ENCODE measurements at regions not wholly inside any gene's neighbourhood (a gene's known extent, or its start where the extent isn't known, plus 50 kb on each side); places are given as distances from the start of the nearest gene placed in this dataset.

DNA sequence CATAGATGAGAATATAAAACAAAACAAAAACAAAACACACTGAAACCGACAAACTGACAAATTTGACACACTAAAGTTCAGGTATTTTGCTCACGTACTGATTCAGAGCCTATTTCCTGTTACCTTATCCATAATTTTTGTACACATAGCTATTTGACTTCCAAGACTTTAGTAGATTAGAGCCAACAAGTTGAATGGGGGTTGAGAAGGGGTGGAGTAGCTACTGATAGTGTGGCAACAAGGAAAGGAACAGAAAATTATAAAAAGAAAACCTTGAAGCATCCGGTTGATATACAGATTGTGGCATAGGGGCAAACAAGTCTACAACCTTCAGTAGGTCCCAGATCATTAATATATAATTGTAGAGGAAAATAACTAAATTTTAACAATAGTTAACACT is 92.3 kb upstream of the RASGEF1B start:
- TF ChIP-seq, protein P1, sequence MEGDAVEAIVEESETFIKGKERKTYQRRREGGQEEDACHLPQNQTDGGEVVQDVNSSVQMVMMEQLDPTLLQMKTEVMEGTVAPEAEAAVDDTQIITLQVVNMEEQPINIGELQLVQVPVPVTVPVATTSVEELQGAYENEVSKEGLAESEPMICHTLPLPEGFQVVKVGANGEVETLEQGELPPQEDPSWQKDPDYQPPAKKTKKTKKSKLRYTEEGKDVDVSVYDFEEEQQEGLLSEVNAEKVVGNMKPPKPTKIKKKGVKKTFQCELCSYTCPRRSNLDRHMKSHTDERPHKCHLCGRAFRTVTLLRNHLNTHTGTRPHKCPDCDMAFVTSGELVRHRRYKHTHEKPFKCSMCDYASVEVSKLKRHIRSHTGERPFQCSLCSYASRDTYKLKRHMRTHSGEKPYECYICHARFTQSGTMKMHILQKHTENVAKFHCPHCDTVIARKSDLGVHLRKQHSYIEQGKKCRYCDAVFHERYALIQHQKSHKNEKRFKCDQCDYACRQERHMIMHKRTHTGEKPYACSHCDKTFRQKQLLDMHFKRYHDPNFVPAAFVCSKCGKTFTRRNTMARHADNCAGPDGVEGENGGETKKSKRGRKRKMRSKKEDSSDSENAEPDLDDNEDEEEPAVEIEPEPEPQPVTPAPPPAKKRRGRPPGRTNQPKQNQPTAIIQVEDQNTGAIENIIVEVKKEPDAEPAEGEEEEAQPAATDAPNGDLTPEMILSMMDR (IDR thresholded peaks at IDR 0.05), result no peak
- TF ChIP-seq SIN3A (IDR thresholded peaks at IDR 0.05; ENCODE audit: borderline replicate concordance, insufficient read depth, low read depth, low read length), result no peak
- no peak for TF ChIP-seq POLR2AphosphoS5 (IDR thresholded peaks at IDR 0.05; ENCODE audit: low read depth, low read length)
- no peak for TF ChIP-seq TCF7L2 (IDR thresholded peaks at IDR 0.05; ENCODE audit: low read depth, low read length)
- TF ChIP-seq, protein P2, sequence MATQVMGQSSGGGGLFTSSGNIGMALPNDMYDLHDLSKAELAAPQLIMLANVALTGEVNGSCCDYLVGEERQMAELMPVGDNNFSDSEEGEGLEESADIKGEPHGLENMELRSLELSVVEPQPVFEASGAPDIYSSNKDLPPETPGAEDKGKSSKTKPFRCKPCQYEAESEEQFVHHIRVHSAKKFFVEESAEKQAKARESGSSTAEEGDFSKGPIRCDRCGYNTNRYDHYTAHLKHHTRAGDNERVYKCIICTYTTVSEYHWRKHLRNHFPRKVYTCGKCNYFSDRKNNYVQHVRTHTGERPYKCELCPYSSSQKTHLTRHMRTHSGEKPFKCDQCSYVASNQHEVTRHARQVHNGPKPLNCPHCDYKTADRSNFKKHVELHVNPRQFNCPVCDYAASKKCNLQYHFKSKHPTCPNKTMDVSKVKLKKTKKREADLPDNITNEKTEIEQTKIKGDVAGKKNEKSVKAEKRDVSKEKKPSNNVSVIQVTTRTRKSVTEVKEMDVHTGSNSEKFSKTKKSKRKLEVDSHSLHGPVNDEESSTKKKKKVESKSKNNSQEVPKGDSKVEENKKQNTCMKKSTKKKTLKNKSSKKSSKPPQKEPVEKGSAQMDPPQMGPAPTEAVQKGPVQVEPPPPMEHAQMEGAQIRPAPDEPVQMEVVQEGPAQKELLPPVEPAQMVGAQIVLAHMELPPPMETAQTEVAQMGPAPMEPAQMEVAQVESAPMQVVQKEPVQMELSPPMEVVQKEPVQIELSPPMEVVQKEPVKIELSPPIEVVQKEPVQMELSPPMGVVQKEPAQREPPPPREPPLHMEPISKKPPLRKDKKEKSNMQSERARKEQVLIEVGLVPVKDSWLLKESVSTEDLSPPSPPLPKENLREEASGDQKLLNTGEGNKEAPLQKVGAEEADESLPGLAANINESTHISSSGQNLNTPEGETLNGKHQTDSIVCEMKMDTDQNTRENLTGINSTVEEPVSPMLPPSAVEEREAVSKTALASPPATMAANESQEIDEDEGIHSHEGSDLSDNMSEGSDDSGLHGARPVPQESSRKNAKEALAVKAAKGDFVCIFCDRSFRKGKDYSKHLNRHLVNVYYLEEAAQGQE (IDR thresholded peaks at IDR 0.05; ENCODE audit: insufficient read depth in 1 of 2, low read depth in 2 of 2, low read length in 1 of 2), result no peak

All from Panc1 (cell line).